ENCODE measurements at regions not wholly inside any gene's neighbourhood (a gene's known extent, or its start where the extent isn't known, plus 50 kb on each side); places are given as distances from the start of the nearest gene placed in this dataset.

GRCh38 chr1:95325349-95325748 is 91.3 kb downstream of the RWDD3 start:
- no peaks in the 10 kb centered on the region for H3K36me3 ChIP-seq (ENCODE audit: control insufficient read depth, low read depth, low read length)
- no peaks in the 10 kb centered on the region for H3K9me3 ChIP-seq (ENCODE audit: control insufficient read depth, low read depth, low read length)
- no peak overlapping the region for H3K4me3 ChIP-seq (ENCODE audit: low read length)
- H3K4me1 ChIP-seq (ENCODE audit: control insufficient read depth, low read depth, low read length) = no peaks in the 10 kb centered on the region
- H3K27ac ChIP-seq (ENCODE audit: low read length) = no peak overlapping the region
- no peak overlapping the region for H3K9ac ChIP-seq (ENCODE audit: low read length)
- H3K27me3 ChIP-seq (ENCODE audit: control insufficient read depth, insufficient read depth, low read length) = no peaks in the 10 kb centered on the region

- H3K4me1 ChIP-seq (ENCODE audit: control insufficient read depth, low read depth, low read length) = no peaks in the 10 kb centered on the region
- H3K4me3 ChIP-seq (ENCODE audit: low read length) = no peak overlapping the region
- H3K27me3 ChIP-seq (ENCODE audit: control insufficient read depth, insufficient read depth, low read length) = no peaks in the 10 kb centered on the region
- no peak overlapping the region for H3K27ac ChIP-seq (ENCODE audit: low read length)
- H3K9ac ChIP-seq (ENCODE audit: low read length) = no peak overlapping the region
- H3K9me3 ChIP-seq (ENCODE audit: control insufficient read depth, low read depth, low read length) = no peaks in the 10 kb centered on the region
- no peaks in the 10 kb centered on the region for H3K36me3 ChIP-seq (ENCODE audit: control insufficient read depth, low read depth, low read length)
Observed at GRCh38 chr1:95326023-95326422, 92.0 kb downstream of the RWDD3 start.

- H3K27ac ChIP-seq (ENCODE audit: low read length) = no peak overlapping the region
- H3K9ac ChIP-seq (ENCODE audit: low read length) = no peak overlapping the region
- H3K36me3 ChIP-seq (ENCODE audit: control insufficient read depth, low read depth, low read length) = no peaks in the 10 kb centered on the region
- H3K9me3 ChIP-seq (ENCODE audit: control insufficient read depth, low read depth, low read length) = no peaks in the 10 kb centered on the region
- H3K4me1 ChIP-seq (ENCODE audit: control insufficient read depth, low read depth, low read length) = no peaks in the 10 kb centered on the region
- H3K27me3 ChIP-seq (ENCODE audit: control insufficient read depth, insufficient read depth, low read length) = no peaks in the 10 kb centered on the region
- no peak overlapping the region for H3K4me3 ChIP-seq (ENCODE audit: low read length)
Observed at GRCh38 chr1:95332754-95333153, 98.7 kb downstream of the RWDD3 start.

GRCh38 chr1:95339377-95339776 is 105.4 kb downstream of the RWDD3 start:
- Histone ChIP-seq H3K4me3 (ENCODE audit: low read length) (no peak overlapping the region), H3K4me1 (ENCODE audit: control insufficient read depth, low read depth, low read length) (no peaks in the 10 kb centered on the region), H3K9me3 (ENCODE audit: control insufficient read depth, low read depth, low read length) (no peaks in the 10 kb centered on the region), H3K27ac (ENCODE audit: low read length) (no peak overlapping the region), H3K9ac (ENCODE audit: low read length) (no peak overlapping the region), H3K36me3 (ENCODE audit: control insufficient read depth, low read depth, low read length) (no peaks in the 10 kb centered on the region), H3K27me3 (ENCODE audit: control insufficient read depth, insufficient read depth, low read length) (no peaks in the 10 kb centered on the region)

- H3K4me1 ChIP-seq (ENCODE audit: control insufficient read depth, low read depth, low read length) = no peaks in the 10 kb centered on the region
- H3K27ac ChIP-seq (ENCODE audit: low read length) = no peak overlapping the region
- no peak overlapping the region for H3K9ac ChIP-seq (ENCODE audit: low read length)
- H3K36me3 ChIP-seq (ENCODE audit: control insufficient read depth, low read depth, low read length) = no peaks in the 10 kb centered on the region
- H3K9me3 ChIP-seq (ENCODE audit: control insufficient read depth, low read depth, low read length) = no peaks in the 10 kb centered on the region
- H3K27me3 ChIP-seq (ENCODE audit: control insufficient read depth, insufficient read depth, low read length) = no peaks in the 10 kb centered on the region
- H3K4me3 ChIP-seq (ENCODE audit: low read length) = no peak overlapping the region
Observed at GRCh38 chr1:95340061-95340460, 106.1 kb downstream of the RWDD3 start.

- no peaks in the 10 kb centered on the region for H3K36me3 ChIP-seq (ENCODE audit: control insufficient read depth, low read depth, low read length)
- H3K9me3 ChIP-seq (ENCODE audit: control insufficient read depth, low read depth, low read length) = no peaks in the 10 kb centered on the region
- H3K4me1 ChIP-seq (ENCODE audit: control insufficient read depth, low read depth, low read length) = no peaks in the 10 kb centered on the region
- no peak overlapping the region for H3K9ac ChIP-seq (ENCODE audit: low read length)
- no peak overlapping the region for H3K4me3 ChIP-seq (ENCODE audit: low read length)
- H3K27ac ChIP-seq (ENCODE audit: low read length) = no peak overlapping the region
- no peaks in the 10 kb centered on the region for H3K27me3 ChIP-seq (ENCODE audit: control insufficient read depth, insufficient read depth, low read length)
Observed at GRCh38 chr1:95352767-95353166, 118.8 kb downstream of the RWDD3 start.

GRCh38 chr1:95353194-95353593 is 119.2 kb downstream of the RWDD3 start:
- H3K9ac ChIP-seq (ENCODE audit: low read length) = no peak overlapping the region
- no peaks in the 10 kb centered on the region for H3K27me3 ChIP-seq (ENCODE audit: control insufficient read depth, insufficient read depth, low read length)
- H3K27ac ChIP-seq (ENCODE audit: low read length) = no peak overlapping the region
- no peaks in the 10 kb centered on the region for H3K9me3 ChIP-seq (ENCODE audit: control insufficient read depth, low read depth, low read length)
- H3K4me1 ChIP-seq (ENCODE audit: control insufficient read depth, low read depth, low read length) = no peaks in the 10 kb centered on the region
- no peaks in the 10 kb centered on the region for H3K36me3 ChIP-seq (ENCODE audit: control insufficient read depth, low read depth, low read length)
- no peak overlapping the region for H3K4me3 ChIP-seq (ENCODE audit: low read length)

- no peaks in the 10 kb centered on the region for H3K27me3 ChIP-seq (ENCODE audit: control insufficient read depth, insufficient read depth, low read length)
- H3K4me3 ChIP-seq (ENCODE audit: low read length) = no peak overlapping the region
- no peaks in the 10 kb centered on the region for H3K9me3 ChIP-seq (ENCODE audit: control insufficient read depth, low read depth, low read length)
- H3K27ac ChIP-seq (ENCODE audit: low read length) = no peak overlapping the region
- no peaks in the 10 kb centered on the region for H3K4me1 ChIP-seq (ENCODE audit: control insufficient read depth, low read depth, low read length)
- no peak overlapping the region for H3K9ac ChIP-seq (ENCODE audit: low read length)
- H3K36me3 ChIP-seq (ENCODE audit: control insufficient read depth, low read depth, low read length) = no peaks in the 10 kb centered on the region
Observed at GRCh38 chr1:95364546-95364945, 130.5 kb downstream of the RWDD3 start.

GRCh38 chr1:95366498-95366897 is 132.5 kb downstream of the RWDD3 start:
- Histone ChIP-seq H3K36me3 (ENCODE audit: control insufficient read depth, low read depth, low read length) (no peaks in the 10 kb centered on the region), H3K9me3 (ENCODE audit: control insufficient read depth, low read depth, low read length) (no peaks in the 10 kb centered on the region), H3K27ac (ENCODE audit: low read length) (no peak overlapping the region), H3K4me3 (ENCODE audit: low read length) (no peak overlapping the region), H3K4me1 (ENCODE audit: control insufficient read depth, low read depth, low read length) (no peaks in the 10 kb centered on the region), H3K9ac (ENCODE audit: low read length) (no peak overlapping the region), H3K27me3 (ENCODE audit: control insufficient read depth, insufficient read depth, low read length) (no peaks in the 10 kb centered on the region)

- no peaks in the 10 kb centered on the region for H3K27me3 ChIP-seq (ENCODE audit: control insufficient read depth, insufficient read depth, low read length)
- no peaks in the 10 kb centered on the region for H3K9me3 ChIP-seq (ENCODE audit: control insufficient read depth, low read depth, low read length)
- H3K9ac ChIP-seq (ENCODE audit: low read length) = no peak overlapping the region
- no peaks in the 10 kb centered on the region for H3K36me3 ChIP-seq (ENCODE audit: control insufficient read depth, low read depth, low read length)
- H3K4me1 ChIP-seq (ENCODE audit: control insufficient read depth, low read depth, low read length) = no peaks in the 10 kb centered on the region
- no peak overlapping the region for H3K27ac ChIP-seq (ENCODE audit: low read length)
- H3K4me3 ChIP-seq (ENCODE audit: low read length) = no peak overlapping the region
Observed at GRCh38 chr1:95368178-95368577, 134.2 kb downstream of the RWDD3 start.

GRCh38 chr1:95369985-95370690 is 136.1 kb downstream of the RWDD3 start:
- Histone ChIP-seq H3K27me3 (ENCODE audit: control insufficient read depth, insufficient read depth, low read length) (no peaks in the 10 kb centered on the region), H3K36me3 (ENCODE audit: control insufficient read depth, low read depth, low read length) (no peaks in the 10 kb centered on the region), H3K4me1 (ENCODE audit: control insufficient read depth, low read depth, low read length) (no peaks in the 10 kb centered on the region), H3K4me3 (ENCODE audit: low read length) (no peak overlapping the region), H3K9ac (ENCODE audit: low read length) (no peak overlapping the region), H3K9me3 (ENCODE audit: control insufficient read depth, low read depth, low read length) (no peaks in the 10 kb centered on the region), H3K27ac (ENCODE audit: low read length) (no peak overlapping the region)

- Histone ChIP-seq H3K9ac (ENCODE audit: low read length) (no peak overlapping the region), H3K36me3 (ENCODE audit: control insufficient read depth, low read depth, low read length) (no peaks in the 10 kb centered on the region), H3K4me1 (ENCODE audit: control insufficient read depth, low read depth, low read length) (no peaks in the 10 kb centered on the region), H3K27me3 (ENCODE audit: control insufficient read depth, insufficient read depth, low read length) (no peaks in the 10 kb centered on the region), H3K27ac (ENCODE audit: low read length) (no peak overlapping the region), H3K9me3 (ENCODE audit: control insufficient read depth, low read depth, low read length) (no peaks in the 10 kb centered on the region), H3K4me3 (ENCODE audit: low read length) (no peak overlapping the region)
Observed at GRCh38 chr1:95370691-95371562, 136.9 kb downstream of the RWDD3 start.

All from iPS-18a (cell line).